CD4-positive, alpha-beta T cell (primary cell): ENCODE measurements at regions not wholly inside any gene's neighbourhood (a gene's known extent, or its start where the extent isn't known, plus 50 kb on each side); places are given as distances from the start of the nearest gene placed in this dataset.

ENCODE experiments used
- ATAC-seq: fragments of 200-7000 bp; cut with Tn5 transposase; one replicate; pipeline ENCODE4 v1.10.0; 2022; ENCODE audit warnings: mild to moderate bottlenecking; ENCODE audit not compliant: poor library complexity
- CTCF ChIA-PET: fragments of 350-600 bp; sonication (Branson Sonifier 250); formaldehyde crosslinking; loops from one replicate; lab custom pipeline; 2021; ENCODE audit warnings: antibody characterized with exemption, inconsistent platforms; lab: Charles Lee
- POLR2A ChIA-PET: fragments of 350-600 bp; sonication (Branson Sonifier 250); formaldehyde crosslinking; loops from one replicate; lab custom pipeline; 2021; ENCODE audit warnings: antibody characterized with exemption, inconsistent platforms; lab: Charles Lee
- DNase-seq, 14 experiments: peaks; one replicate each; pipeline ENCODE4 v3.0.0-alpha.2; 2013 to 2020; ENCODE audit warnings: mixed read lengths in 2 of 14
- H3K27ac ChIP-seq, 2 donors: one replicate each; pipeline versions ENCODE4 v1.5.1 to v1.7.0; 2013; ENCODE audit warnings: low read length in 2 of 2, low read depth in 1 of 2, mild to moderate bottlenecking in 1 of 2
- H3K27me3 ChIP-seq, 2 experiments: 1 replicate in 1 of 2; 2 replicates in 1 of 2; pipeline versions ENCODE4 v1.6.1 to v1.7.0; 2013; ENCODE audit warnings: low read length in 2 of 2, control low read depth in 1 of 2, mild to moderate bottlenecking in 1 of 2, moderate library complexity in 1 of 2; ENCODE audit not compliant: insufficient read depth in 2 of 2, control insufficient read depth in 1 of 2
- H3K36me3 ChIP-seq: one replicate; pipeline ENCODE4 v1.6.1; 2013; ENCODE audit warnings: low read length, control low read depth; ENCODE audit not compliant: insufficient read depth
- H3K4me1 ChIP-seq: one replicate; pipeline ENCODE4 v1.6.1; 2013; ENCODE audit warnings: low read length, control low read depth; ENCODE audit not compliant: insufficient read depth
- H3K4me3 ChIP-seq: one replicate; pipeline ENCODE4 v1.5.1; 2013; ENCODE audit warnings: mild to moderate bottlenecking, low read length, moderate library complexity
- H3K9me3 ChIP-seq, 2 experiments: 1 replicate in 1 of 2; 2 replicates in 1 of 2; pipeline versions ENCODE4 v1.6.1 to v1.7.0; 2013; ENCODE audit warnings: low read length in 2 of 2, mild to moderate bottlenecking in 2 of 2, control low read depth in 1 of 2, moderate library complexity in 1 of 2; ENCODE audit not compliant: control insufficient read depth in 1 of 2, insufficient read depth in 1 of 2
- H3K27ac Mint-ChIP-seq: one replicate; pipeline ENCODE4 v1.8.0; 2020; ENCODE audit warnings: mixed read lengths
- H3K27me3 Mint-ChIP-seq: one replicate; pipeline ENCODE4 v1.8.0; 2021; ENCODE audit warnings: mixed read lengths
- H3K36me3 Mint-ChIP-seq: one replicate; pipeline ENCODE4 v1.8.0; 2021; ENCODE audit warnings: low read depth, mixed read lengths
- H3K4me1 Mint-ChIP-seq: one replicate; pipeline ENCODE4 v1.8.0; 2021; ENCODE audit warnings: low read depth, mixed read lengths
- H3K4me3 Mint-ChIP-seq: one replicate; pipeline ENCODE4 v1.8.0; 2020; ENCODE audit warnings: mild to moderate bottlenecking, mixed read lengths
- H3K9me3 Mint-ChIP-seq: one replicate; pipeline ENCODE4 v1.8.0; 2020; ENCODE audit warnings: mixed read lengths
- intact Hi-C, 2 experiments: fragments of 100-400 bp; cut with DNase I in 1 of 2; cut with micrococcal nuclease in 1 of 2; formaldehyde crosslinking; loops; one replicate each; pipeline versions ENCODE4 v1.15.1 to v1.9.0; 2023 to 2025; cut with DNase I, micrococcal nuclease
- TF ChIP-seq, protein P1 (sequence below): fragments of 200-600 bp; IDR thresholded peaks from one replicate; pipeline ENCODE4 v1.8.0; 2022; ENCODE audit warnings: antibody characterized with exemption, mild to moderate bottlenecking

DNA sequence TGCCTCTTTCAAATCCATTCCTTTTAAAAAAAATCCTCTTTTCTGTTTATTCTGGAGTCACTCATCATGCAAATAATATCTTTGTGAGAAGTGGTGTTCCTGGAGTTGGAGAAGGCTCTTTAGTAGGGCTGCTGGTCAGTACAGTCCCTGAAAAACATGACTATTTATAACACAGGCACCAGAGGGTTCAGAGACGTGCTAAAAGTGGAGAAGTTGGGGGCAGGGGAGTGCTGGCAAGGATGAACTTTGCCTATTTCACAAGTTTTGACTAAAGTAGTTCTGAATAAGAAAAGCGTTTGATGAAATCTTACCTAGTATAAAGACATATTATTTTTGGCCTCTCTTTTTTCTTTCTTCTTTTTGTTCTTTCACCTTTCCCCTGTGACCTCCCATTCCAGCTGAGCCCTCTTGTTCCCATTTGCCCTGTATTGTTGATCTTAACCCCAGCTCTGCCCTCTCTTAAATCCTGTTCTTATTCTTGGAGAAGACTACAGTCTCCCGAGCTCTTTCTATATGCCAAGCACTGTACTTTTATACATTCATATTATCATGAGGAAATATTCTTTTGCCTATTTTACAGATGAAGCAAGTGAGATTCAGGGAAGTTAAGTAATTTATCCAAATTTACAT is 129.1 kb downstream of the TM9SF2 start:
- ChIA-PET POLR2A (no interaction called here), CTCF (no interaction called here)
- Mint-ChIP-seq H3K27me3 (no peaks in the 10 kb centered on the region), H3K9me3 (no peaks in the 10 kb centered on the region), H3K27ac (no peak overlapping the region), H3K4me1 (peaks cover 37% of the 10 kb centered on the region), H3K36me3 (peaks cover 8% of the 10 kb centered on the region), H3K4me3 (no peak overlapping the region)
- Histone ChIP-seq H3K4me1 (no peaks in the 10 kb centered on the region), H3K9me3 (peaks cover 0 to 5% of the 10 kb centered on the region in 2 experiments), H3K27me3 (no peaks in the 10 kb centered on the region), H3K4me3 (no peak overlapping the region), H3K36me3 (no peaks in the 10 kb centered on the region), H3K27ac (no peak overlapping the region)
- ATAC-seq (no peak), DNase-seq (no peak)
- intact Hi-C loops = no loop called here
- TF ChIP-seq, protein P1, sequence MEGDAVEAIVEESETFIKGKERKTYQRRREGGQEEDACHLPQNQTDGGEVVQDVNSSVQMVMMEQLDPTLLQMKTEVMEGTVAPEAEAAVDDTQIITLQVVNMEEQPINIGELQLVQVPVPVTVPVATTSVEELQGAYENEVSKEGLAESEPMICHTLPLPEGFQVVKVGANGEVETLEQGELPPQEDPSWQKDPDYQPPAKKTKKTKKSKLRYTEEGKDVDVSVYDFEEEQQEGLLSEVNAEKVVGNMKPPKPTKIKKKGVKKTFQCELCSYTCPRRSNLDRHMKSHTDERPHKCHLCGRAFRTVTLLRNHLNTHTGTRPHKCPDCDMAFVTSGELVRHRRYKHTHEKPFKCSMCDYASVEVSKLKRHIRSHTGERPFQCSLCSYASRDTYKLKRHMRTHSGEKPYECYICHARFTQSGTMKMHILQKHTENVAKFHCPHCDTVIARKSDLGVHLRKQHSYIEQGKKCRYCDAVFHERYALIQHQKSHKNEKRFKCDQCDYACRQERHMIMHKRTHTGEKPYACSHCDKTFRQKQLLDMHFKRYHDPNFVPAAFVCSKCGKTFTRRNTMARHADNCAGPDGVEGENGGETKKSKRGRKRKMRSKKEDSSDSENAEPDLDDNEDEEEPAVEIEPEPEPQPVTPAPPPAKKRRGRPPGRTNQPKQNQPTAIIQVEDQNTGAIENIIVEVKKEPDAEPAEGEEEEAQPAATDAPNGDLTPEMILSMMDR = no peak

DNA sequence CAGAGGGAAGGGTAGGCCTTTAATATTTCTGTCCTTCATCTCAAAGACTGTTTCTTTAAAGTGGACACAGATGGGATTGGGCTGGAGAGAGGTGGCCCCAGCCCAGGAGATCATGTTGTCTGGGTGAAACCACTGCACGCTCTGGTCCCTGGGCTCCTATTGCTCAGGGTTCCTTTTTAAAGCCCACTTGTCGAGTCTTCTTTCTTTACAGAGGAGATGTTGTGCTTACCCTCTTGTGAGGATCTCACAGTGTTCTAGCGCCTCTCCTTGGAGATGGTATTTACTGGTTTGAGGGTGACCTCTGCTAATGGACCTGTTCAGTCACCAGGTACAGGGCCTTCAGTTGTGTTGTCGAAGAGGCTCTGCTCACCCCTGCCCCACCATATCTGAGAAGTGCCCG is 128.4 kb downstream of the TM9SF2 start:
- no peaks in the 10 kb centered on the region for H3K9me3 Mint-ChIP-seq
- peaks cover 8% of the 10 kb centered on the region for H3K36me3 Mint-ChIP-seq
- DNase-seq (no peak), ATAC-seq (no peak)
- H3K4me3 Mint-ChIP-seq = no peak overlapping the region
- TF ChIP-seq, protein P1 = no peak
- H3K27ac ChIP-seq = no peak overlapping the region
- H3K4me3 ChIP-seq = no peak overlapping the region
- intact Hi-C loops = no loop called here
- no peaks in the 10 kb centered on the region for H3K4me1 ChIP-seq
- H3K27me3 Mint-ChIP-seq = no peaks in the 10 kb centered on the region
- H3K36me3 ChIP-seq = no peaks in the 10 kb centered on the region
- CTCF ChIA-PET = no interaction called here
- H3K27ac Mint-ChIP-seq = no peak overlapping the region
- POLR2A ChIA-PET = no interaction called here
- H3K27me3 ChIP-seq = no peaks in the 10 kb centered on the region
- peaks cover 38% of the 10 kb centered on the region for H3K4me1 Mint-ChIP-seq
- peaks cover 0 to 5% of the 10 kb centered on the region in 2 experiments for H3K9me3 ChIP-seq

DNA sequence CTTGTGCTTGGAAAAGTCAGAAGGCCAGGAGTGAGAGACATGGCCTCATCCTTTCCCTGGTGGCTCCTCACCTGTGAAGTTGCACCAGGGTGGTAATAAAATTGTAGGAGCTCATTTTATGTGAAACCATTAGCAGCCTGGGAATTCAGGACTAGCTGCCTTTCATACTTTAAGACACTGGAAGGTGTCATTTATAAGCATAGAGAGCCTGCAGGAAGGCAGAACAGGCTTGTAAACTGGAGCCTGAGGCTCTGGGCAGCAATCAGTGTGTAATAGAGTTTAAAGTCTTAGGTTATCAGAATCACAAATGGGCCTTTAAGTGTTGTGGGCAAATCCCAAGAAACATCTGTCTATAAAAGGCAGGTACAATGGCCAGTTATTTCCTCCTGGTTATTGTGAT is 127.2 kb downstream of the TM9SF2 start:
- peaks cover 0 to 5% of the 10 kb centered on the region in 2 experiments for H3K9me3 ChIP-seq
- no peak overlapping the region for H3K27ac ChIP-seq
- ChIA-PET CTCF (no interaction called here), POLR2A (no interaction called here)
- no peaks in the 10 kb centered on the region for H3K27me3 ChIP-seq
- Mint-ChIP-seq H3K4me3 (no peak overlapping the region), H3K27ac (no peak overlapping the region), H3K36me3 (peaks cover 2% of the 10 kb centered on the region), H3K4me1 (peaks cover 46% of the 10 kb centered on the region), H3K9me3 (no peaks in the 10 kb centered on the region), H3K27me3 (no peaks in the 10 kb centered on the region)
- no peaks in the 10 kb centered on the region for H3K36me3 ChIP-seq
- TF ChIP-seq, protein P1 = no peak
- no peak overlapping the region for H3K4me3 ChIP-seq
- intact Hi-C loops = no loop called here
- DNase-seq = no peak
- H3K4me1 ChIP-seq = no peaks in the 10 kb centered on the region
- no peak for ATAC-seq
